K562 (cell line): ENCODE measurements at regions not wholly inside any gene's neighbourhood (a gene's known extent, or its start where the extent isn't known, plus 50 kb on each side); places are given as distances from the start of the nearest gene placed in this dataset.

Experiments used
- ATAC-seq: fragments of 200-7000 bp; cut with Tn5 transposase; 3 replicates; pipeline ENCODE4 v1.9.1; 2020; ENCODE audit warnings: moderate library complexity
- BruUV-seq: library from RNA; stranded (reverse); fragments of 400-500 nt; replicated peaks from 2 replicates; lab custom pipeline; 2021; lab: Mats Ljungman, UMichigan
- CTCF ChIA-PET: fragments of 300-600 bp; formaldehyde crosslinking; extraction: SDS; loops from one replicate; lab custom pipeline; 2021; ENCODE audit warnings: low intra/inter-chr PET ratio; lab: Yijun Ruan, JAX
- POLR2A ChIA-PET: fragments of 300-600, 350-650 bp; sonication (Branson Sonifier 250); formaldehyde crosslinking; extraction: SDS; loops from one replicate; lab custom pipeline; 2021; ENCODE audit warnings: antibody characterized with exemption, inconsistent platforms; lab: Yijun Ruan, JAX
- DNase-seq, 4 experiments: peaks; one replicate each; pipeline versions ENCODE4 v3.0.0 to v3.0.0-alpha.2; 2011 to 2018; ENCODE audit warnings: low spot score in 3 of 4, mixed read lengths in 3 of 4; ENCODE audit errors: extremely low read depth in 1 of 4
- FAIRE-seq: peaks from 2 replicates; lab custom pipeline; 2011; peaks lifted over from hg19 to GRCh38; lab: Jason Lieb, UNC
- H2AFZ ChIP-seq: 2 replicates; pipeline ENCODE4 v1.6.0; 2011; ENCODE audit warnings: low read depth, low read length, control low read depth, inconsistent platforms
- H3K27ac ChIP-seq: fragments of 200-600 bp; 3 replicates; pipeline ENCODE4 v1.8.0; 2011; ENCODE audit warnings: low read depth, mild to moderate bottlenecking, control low read depth, inconsistent platforms, low read length, moderate library complexity, mixed read lengths; ENCODE audit errors: extremely low read depth
- H3K27me3 ChIP-seq, 2 experiments: fragments of 300-600 bp in 1 of 2; 2 replicates in 1 of 2; 3 replicates in 1 of 2; pipeline versions ENCODE4 v1.6.0 to v1.8.0; 2011; ENCODE audit warnings: inconsistent platforms in 2 of 2, low read length in 2 of 2, mild to moderate bottlenecking in 1 of 2, mixed read lengths in 1 of 2, moderate library complexity in 1 of 2; ENCODE audit not compliant: control insufficient read depth in 2 of 2, insufficient read depth in 2 of 2
- H3K36me3 ChIP-seq: fragments of 300-600 bp; 3 replicates; pipeline ENCODE4 v1.8.0; 2011; ENCODE audit warnings: mild to moderate bottlenecking, low read length, inconsistent platforms; ENCODE audit not compliant: control insufficient read depth, insufficient read depth
- H3K4me1 ChIP-seq, 2 experiments: fragments of 200-600 bp in 1 of 2; replicated peaks in 1 of 2; 2 replicates in 1 of 2; 3 replicates in 1 of 2; pipeline versions ENCODE4 v1.5.1 to v1.8.0; 2011; ENCODE audit warnings: inconsistent platforms in 2 of 2, low read length in 2 of 2, mild to moderate bottlenecking in 1 of 2, mixed read lengths in 1 of 2, moderate library complexity in 1 of 2; ENCODE audit not compliant: control insufficient read depth in 2 of 2, insufficient read depth in 2 of 2
- H3K4me2 ChIP-seq: 2 replicates; pipeline ENCODE4 v1.6.1; 2011; ENCODE audit warnings: low read length, control low read depth, inconsistent platforms, mixed read lengths; ENCODE audit not compliant: insufficient read depth
- H3K4me3 ChIP-seq: fragments of 200-600 bp; sonication (generic), shearing (Covaris generic); 2 replicates; pipeline ENCODE4 v1.5.1; 2016; ENCODE audit warnings: control low read depth, inconsistent platforms
- H3K79me2 ChIP-seq: fragments of 200-600 bp; 3 replicates; pipeline ENCODE4 v1.8.0; 2011; ENCODE audit warnings: low read length, inconsistent platforms; ENCODE audit not compliant: control insufficient read depth, insufficient read depth
- H3K9ac ChIP-seq, 2 experiments: 2 replicates each; pipeline versions ENCODE4 v1.6.0 to v1.6.1; 2011; ENCODE audit warnings: low read depth in 2 of 2, low read length in 2 of 2, control low read depth in 1 of 2, inconsistent platforms in 1 of 2, mild to moderate bottlenecking in 1 of 2, mixed read lengths in 1 of 2; ENCODE audit not compliant: insufficient read depth in 1 of 2
- H3K9me1 ChIP-seq: one replicate; pipeline ENCODE4 v1.6.0; 2011; ENCODE audit warnings: inconsistent platforms, mild to moderate bottlenecking, low read length, moderate library complexity; ENCODE audit not compliant: control insufficient read depth, insufficient read depth
- H3K9me3 ChIP-seq: replicated peaks from 2 replicates; pipeline ENCODE4 v1.5.1; 2011; ENCODE audit warnings: low read depth, low read length, inconsistent platforms; ENCODE audit not compliant: control insufficient read depth, insufficient read depth
- H4K20me1 ChIP-seq: replicated peaks from 2 replicates; pipeline ENCODE4 v1.6.1; 2011; ENCODE audit warnings: low read length, inconsistent platforms, mixed read lengths; ENCODE audit not compliant: control insufficient read depth, insufficient read depth
- ATF3 ChIP-seq, 2 experiments: fragments of 450-650 bp in 1 of 2; sonication (generic) in 1 of 2; formaldehyde crosslinking in 1 of 2; IDR thresholded peaks in 1 of 2; conservative IDR thresholded peaks in 1 of 2; 2 replicates each; pipeline versions ENCODE4 v1.6.1 to v1.8.1; 2016 to 2023; ENCODE audit warnings: mild to moderate bottlenecking in 2 of 2, moderate library complexity in 2 of 2, inconsistent platforms in 1 of 2, missing genetic modification reagents in 1 of 2
- CBX8 ChIP-seq: fragments of 200-600 bp; sonication (generic); IDR thresholded peaks from 2 replicates; pipeline ENCODE4 v1.6.1; 2012; ENCODE audit warnings: borderline replicate concordance, mixed run types, low read depth, mild to moderate bottlenecking, moderate library complexity, mixed read lengths, low read length, control low read depth, inconsistent platforms; ENCODE audit not compliant: poor library complexity, severe bottlenecking; ENCODE audit errors: extremely low read depth
- FUS ChIP-seq: fragments of 200-400 bp; formaldehyde crosslinking; optimal IDR thresholded peaks from 2 replicates; pipeline ENCODE3; 2017; ENCODE audit warnings: low read depth, low read length
- HDAC2 ChIP-seq: fragments of 450-650 bp; IDR thresholded peaks from 2 replicates; pipeline ENCODE4 v1.6.1; 2016; ENCODE audit warnings: mild to moderate bottlenecking
- HDAC3 ChIP-seq: fragments of 450-650 bp; IDR thresholded peaks from 2 replicates; pipeline ENCODE4 v1.6.1; 2018; ENCODE audit warnings: borderline replicate concordance, mild to moderate bottlenecking, moderate library complexity; ENCODE audit not compliant: partially characterized antibody
- HOXB6 ChIP-seq: fragments of 250-450 bp; sonication (Bioruptor Pico); IDR thresholded peaks from 2 replicates; pipeline ENCODE4 v1.5.1; 2022; ENCODE audit warnings: mild to moderate bottlenecking, borderline replicate concordance
- KDM1A ChIP-seq, 2 experiments: fragments of 450-650 bp; IDR thresholded peaks; 2 replicates each; pipeline ENCODE4 v1.6.1; 2016; ENCODE audit warnings: mild to moderate bottlenecking in 2 of 2
- KHSRP ChIP-seq: fragments of 450-650 bp; IDR thresholded peaks from 2 replicates; pipeline ENCODE4 v1.6.1; 2017
- PCBP2 ChIP-seq: fragments of 200-400 bp; formaldehyde crosslinking; IDR thresholded peaks from 2 replicates; pipeline ENCODE4 v1.6.1; 2018; ENCODE audit warnings: low read length, low read depth, mild to moderate bottlenecking, moderate library complexity; ENCODE audit not compliant: poor library complexity, severe bottlenecking
- POLR2B ChIP-seq: fragments of 450-650 bp; IDR thresholded peaks from 2 replicates; pipeline ENCODE4 v1.6.1; 2018; ENCODE audit warnings: low read depth; ENCODE audit not compliant: partially characterized antibody
- POLR3G ChIP-seq: IDR thresholded peaks from 2 replicates; pipeline ENCODE4 v1.6.1; 2011; ENCODE audit not compliant: insufficient read length, insufficient replicate concordance; ENCODE audit errors: extremely low read depth
- SRF ChIP-seq, 2 experiments: fragments of 250-450, 450-650 bp in 1 of 2; sonication (Bioruptor Pico) in 1 of 2; sonication (generic) in 1 of 2; formaldehyde crosslinking; IDR thresholded peaks; 2 replicates each; pipeline versions ENCODE4 v1.5.0 to v1.5.1; 2020 to 2022; ENCODE audit warnings: mild to moderate bottlenecking in 1 of 2, missing genetic modification reagents in 1 of 2
- UBTF ChIP-seq, 2 experiments: IDR thresholded peaks; 2 replicates each; pipeline ENCODE4 v1.6.1; 2012; ENCODE audit warnings: improper control_type of control experiment in 2 of 2, low read depth in 2 of 2, low read length in 2 of 2, borderline replicate concordance in 1 of 2
- WHSC1 ChIP-seq: IDR thresholded peaks from one replicate; pipeline ENCODE4 v1.6.1; 2012; ENCODE audit warnings: low read length, control low read depth, inconsistent platforms
- ZNF146 ChIP-seq: IDR thresholded peaks from one replicate; pipeline ENCODE4 v1.6.1; 2018; ENCODE audit warnings: missing compliant biosample characterization; ENCODE audit not compliant: unreplicated experiment
- ZNF224 ChIP-seq: sonication (generic); formaldehyde crosslinking; IDR thresholded peaks from 2 replicates; pipeline ENCODE4 v1.8.0; 2022; ENCODE audit warnings: mild to moderate bottlenecking, missing genetic modification reagents
- WGBS: fragments of 100-300 bp; shearing (Covaris generic); methylation state at CpG from one replicate; pipeline ENCODE4 v1.1.6; 2016; ENCODE audit warnings: low coverage, mixed read lengths; ENCODE audit not compliant: insufficient coverage; ENCODE audit errors: missing lambda C conversion rate; 5-methylcytosine and 5-hydroxymethylcytosine counted together
- in situ Hi-C: fragments of 300-500 bp; cut with MboI; formaldehyde crosslinking; loops from 4 replicates; pipeline ENCODE4 v1.15.0; 2018; ENCODE audit warnings: inconsistent platforms, mixed read lengths
- intact Hi-C: fragments of 100-400 bp; cut with micrococcal nuclease; formaldehyde crosslinking; loops from 2 replicates; pipeline ENCODE4 v1.14.2; 2022
- TF ChIP-seq, protein P1 (sequence below): sonication (generic); formaldehyde crosslinking; IDR thresholded peaks from 2 replicates; pipeline ENCODE4 v1.8.1; 2022; ENCODE audit warnings: missing genetic modification reagents

- H3K79me2 ChIP-seq, result no peaks in the 10 kb centered on the region
- POLR2A ChIA-PET, result no interaction called here
- in situ Hi-C loops (no loop called here), intact Hi-C loops (no loop called here)
- H3K9me1 ChIP-seq, result no peaks in the 10 kb centered on the region
- 0% methylated on average over 5 of the region's 5 CpGs for WGBS
- DNase-seq (no peak), ATAC-seq (no peak), FAIRE-seq (no peak)
- H3K36me3 ChIP-seq, result no peaks in the 10 kb centered on the region
- CTCF ChIA-PET, result no interaction called here
- no peaks in the 10 kb centered on the region for H4K20me1 ChIP-seq
- H3K4me3 ChIP-seq, result no peak overlapping the region
- H2AFZ ChIP-seq, result no peak overlapping the region
- H3K27ac ChIP-seq, result no peak overlapping the region
- H3K4me2 ChIP-seq, result no peak overlapping the region
- no TSS peak for BruUV-seq
- H3K9ac ChIP-seq, result no peak overlapping the region
- H3K9me3 ChIP-seq, result no peaks in the 10 kb centered on the region
- no peaks in the 10 kb centered on the region for H3K27me3 ChIP-seq
- H3K4me1 ChIP-seq, result no peaks in the 10 kb centered on the region
- TF ChIP-seq KHSRP, result no peak
- TF ChIP-seq HDAC3, result no peak
- no peak for TF ChIP-seq WHSC1
- TF ChIP-seq POLR2B, result no peak
- TF ChIP-seq, protein P1, sequence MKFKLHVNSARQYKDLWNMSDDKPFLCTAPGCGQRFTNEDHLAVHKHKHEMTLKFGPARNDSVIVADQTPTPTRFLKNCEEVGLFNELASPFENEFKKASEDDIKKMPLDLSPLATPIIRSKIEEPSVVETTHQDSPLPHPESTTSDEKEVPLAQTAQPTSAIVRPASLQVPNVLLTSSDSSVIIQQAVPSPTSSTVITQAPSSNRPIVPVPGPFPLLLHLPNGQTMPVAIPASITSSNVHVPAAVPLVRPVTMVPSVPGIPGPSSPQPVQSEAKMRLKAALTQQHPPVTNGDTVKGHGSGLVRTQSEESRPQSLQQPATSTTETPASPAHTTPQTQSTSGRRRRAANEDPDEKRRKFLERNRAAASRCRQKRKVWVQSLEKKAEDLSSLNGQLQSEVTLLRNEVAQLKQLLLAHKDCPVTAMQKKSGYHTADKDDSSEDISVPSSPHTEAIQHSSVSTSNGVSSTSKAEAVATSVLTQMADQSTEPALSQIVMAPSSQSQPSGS (CRISPR knock-in tag), result no peak
- no peak for TF ChIP-seq FUS
- TF ChIP-seq HDAC2, result no peak
- TF ChIP-seq KDM1A (IDR thresholded peaks at IDR 0.05), result no peak
- no peak for TF ChIP-seq UBTF (IDR thresholded peaks at IDR 0.05; ENCODE audit: borderline replicate concordance in 1 of 2, low read depth in 2 of 2, low read length in 2 of 2)
- no peak for TF ChIP-seq HOXB6 (CRISPR knock-in tag)
- no peak for TF ChIP-seq POLR3G
- no peak for TF ChIP-seq PCBP2
- no peak for TF ChIP-seq ATF3 (IDR thresholded peaks at IDR 0.05)
- TF ChIP-seq ATF3 (CRISPR knock-in tag; conservative IDR thresholded peaks at IDR 0.05), result no peak
- TF ChIP-seq ZNF224 (CRISPR knock-in tag), result no peak
- TF ChIP-seq SRF (CRISPR knock-in tag; IDR thresholded peaks at IDR 0.05), result no peak
- no peak for TF ChIP-seq CBX8
- TF ChIP-seq ZNF146 (CRISPR knock-in tag), result no peak
Measured at GRCh38 chr3:190912736-190913135, 50.2 kb upstream of the GMNC start.
